ENCODE measurements at regions not wholly inside any gene's neighbourhood (a gene's known extent, or its start where the extent isn't known, plus 50 kb on each side); places are given as distances from the start of the nearest gene placed in this dataset.
A peak's percentile ranks its signal among the peaks of the same experiment; 100 is the strongest.

DNA sequence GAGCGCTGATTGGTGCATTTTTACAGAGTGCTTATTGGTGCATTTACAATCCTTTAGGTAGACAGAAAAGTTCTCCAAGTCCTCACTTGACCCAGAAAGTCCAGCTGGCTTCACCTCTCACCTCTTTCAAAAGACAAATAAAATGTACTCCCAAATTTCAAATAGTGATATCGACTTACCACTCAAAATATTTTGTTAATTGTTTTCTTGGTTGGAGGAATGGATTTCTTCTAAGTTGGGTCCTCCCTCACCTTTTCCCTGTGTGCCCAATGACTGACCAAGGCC is 338.4 kb upstream of the KLF3 start:
- Histone ChIP-seq H3K4me1 (ENCODE audit: insufficient read depth, low read length, poor library complexity, severe bottlenecking) (peaks cover 36% of the 10 kb centered on the region), H3K9me3 (ENCODE audit: low read depth, low read length, poor library complexity, severe bottlenecking) (no peaks in the 10 kb centered on the region), H3K4me3 (ENCODE audit: low read depth, low read length, poor library complexity, severe bottlenecking) (no peak overlapping the region), H3K36me3 (ENCODE audit: insufficient read depth, low read length, poor library complexity, severe bottlenecking) (no peaks in the 10 kb centered on the region), H3K27me3 (replicated peaks; ENCODE audit: insufficient read depth, low read depth, low read length, poor library complexity) (no peaks in the 10 kb centered on the region), H3K27ac (ENCODE audit: low read depth, low read length, poor library complexity, severe bottlenecking) (no peak overlapping the region)
- BruUV-seq (replicated peaks), result no TSS peak
- no peak for DNase-seq (ENCODE audit: low spot score)
- intact Hi-C loops (cut with micrococcal nuclease; ENCODE audit: unreplicated experiment), result no loop called here
- TF ChIP-seq EZH2 (IDR thresholded peaks at IDR 0.05; ENCODE audit: borderline replicate concordance, low read depth, low read length, poor library complexity, severe bottlenecking), result no peak
- TF ChIP-seq, protein P1, sequence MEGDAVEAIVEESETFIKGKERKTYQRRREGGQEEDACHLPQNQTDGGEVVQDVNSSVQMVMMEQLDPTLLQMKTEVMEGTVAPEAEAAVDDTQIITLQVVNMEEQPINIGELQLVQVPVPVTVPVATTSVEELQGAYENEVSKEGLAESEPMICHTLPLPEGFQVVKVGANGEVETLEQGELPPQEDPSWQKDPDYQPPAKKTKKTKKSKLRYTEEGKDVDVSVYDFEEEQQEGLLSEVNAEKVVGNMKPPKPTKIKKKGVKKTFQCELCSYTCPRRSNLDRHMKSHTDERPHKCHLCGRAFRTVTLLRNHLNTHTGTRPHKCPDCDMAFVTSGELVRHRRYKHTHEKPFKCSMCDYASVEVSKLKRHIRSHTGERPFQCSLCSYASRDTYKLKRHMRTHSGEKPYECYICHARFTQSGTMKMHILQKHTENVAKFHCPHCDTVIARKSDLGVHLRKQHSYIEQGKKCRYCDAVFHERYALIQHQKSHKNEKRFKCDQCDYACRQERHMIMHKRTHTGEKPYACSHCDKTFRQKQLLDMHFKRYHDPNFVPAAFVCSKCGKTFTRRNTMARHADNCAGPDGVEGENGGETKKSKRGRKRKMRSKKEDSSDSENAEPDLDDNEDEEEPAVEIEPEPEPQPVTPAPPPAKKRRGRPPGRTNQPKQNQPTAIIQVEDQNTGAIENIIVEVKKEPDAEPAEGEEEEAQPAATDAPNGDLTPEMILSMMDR (conservative IDR thresholded peaks at IDR 0.05; ENCODE audit: low read depth, low read length), result no peak
- ChIA-PET CTCF (no interaction called here), POLR2A (ENCODE audit: low non-redundant PET) (no interaction called here)

DNA sequence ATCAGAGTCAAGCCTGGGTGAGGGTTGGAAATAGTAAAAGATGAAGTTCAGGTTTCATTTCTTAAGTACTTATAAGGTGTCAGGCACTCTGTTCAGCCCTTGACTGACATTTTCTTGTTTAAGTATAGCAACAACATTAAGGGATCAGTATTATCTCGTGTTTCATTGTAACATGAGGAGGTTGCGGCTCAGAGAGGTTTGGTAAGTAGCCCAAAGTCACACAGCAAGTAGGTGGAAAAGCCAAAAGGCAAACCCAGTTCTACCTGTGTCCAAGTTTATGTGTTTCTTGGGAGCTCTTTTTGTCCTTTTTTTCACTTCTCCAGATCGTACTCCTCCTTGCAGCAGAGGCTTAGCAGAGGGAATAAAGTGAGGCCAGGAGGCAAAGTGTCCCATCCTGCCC is 337.5 kb upstream of the KLF3 start:
- H3K27ac ChIP-seq (ENCODE audit: low read depth, low read length, poor library complexity, severe bottlenecking), result no peak overlapping the region
- POLR2A ChIA-PET (ENCODE audit: low non-redundant PET), result no interaction called here
- no peaks in the 10 kb centered on the region for H3K36me3 ChIP-seq (ENCODE audit: insufficient read depth, low read length, poor library complexity, severe bottlenecking)
- DNase-seq (ENCODE audit: low spot score), result no peak
- intact Hi-C loops (cut with micrococcal nuclease; ENCODE audit: unreplicated experiment), result no loop called here
- no peak for TF ChIP-seq EZH2 (IDR thresholded peaks at IDR 0.05; ENCODE audit: borderline replicate concordance, low read depth, low read length, poor library complexity, severe bottlenecking)
- TF ChIP-seq, protein P1 (conservative IDR thresholded peaks at IDR 0.05; ENCODE audit: low read depth, low read length), result no peak
- H3K4me3 ChIP-seq (ENCODE audit: low read depth, low read length, poor library complexity, severe bottlenecking), result no peak overlapping the region
- H3K27me3 ChIP-seq (replicated peaks; ENCODE audit: insufficient read depth, low read depth, low read length, poor library complexity), result no peaks in the 10 kb centered on the region
- no peaks in the 10 kb centered on the region for H3K9me3 ChIP-seq (ENCODE audit: low read depth, low read length, poor library complexity, severe bottlenecking)
- BruUV-seq (replicated peaks), result no TSS peak
- peaks cover 36% of the 10 kb centered on the region for H3K4me1 ChIP-seq (ENCODE audit: insufficient read depth, low read length, poor library complexity, severe bottlenecking)
- CTCF ChIA-PET, result no interaction called here

DNA sequence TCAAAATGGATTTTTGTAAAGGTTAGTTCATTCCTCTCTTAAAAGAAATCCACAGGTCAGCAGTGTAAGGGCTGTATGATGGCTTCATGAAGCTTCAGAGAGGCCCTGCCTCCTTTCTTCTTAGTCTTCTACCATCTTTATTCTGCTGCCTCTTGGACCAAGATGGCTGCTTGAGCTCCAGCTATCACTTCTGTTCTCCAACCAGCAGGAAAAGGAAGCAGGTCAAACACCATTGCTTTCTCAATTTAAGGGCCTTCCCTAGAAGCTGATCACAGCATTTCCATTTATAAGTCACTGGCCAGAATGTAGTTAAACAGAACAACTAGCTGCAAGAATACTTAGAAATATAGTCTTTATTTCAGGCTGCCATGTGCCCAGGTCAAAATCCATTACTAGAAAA is 336.8 kb upstream of the KLF3 start:
- Histone ChIP-seq H3K4me3 (ENCODE audit: low read depth, low read length, poor library complexity, severe bottlenecking) (no peak overlapping the region), H3K36me3 (ENCODE audit: insufficient read depth, low read length, poor library complexity, severe bottlenecking) (no peaks in the 10 kb centered on the region), H3K27ac (ENCODE audit: low read depth, low read length, poor library complexity, severe bottlenecking) (peak overlapping the region; percentile 7), H3K9me3 (ENCODE audit: low read depth, low read length, poor library complexity, severe bottlenecking) (no peaks in the 10 kb centered on the region), H3K27me3 (replicated peaks; ENCODE audit: insufficient read depth, low read depth, low read length, poor library complexity) (no peaks in the 10 kb centered on the region), H3K4me1 (ENCODE audit: insufficient read depth, low read length, poor library complexity, severe bottlenecking) (peaks cover 34% of the 10 kb centered on the region)
- no TSS peak for BruUV-seq (replicated peaks)
- POLR2A ChIA-PET (ENCODE audit: low non-redundant PET), result no interaction called here
- no peak for DNase-seq (ENCODE audit: low spot score)
- intact Hi-C loops (cut with micrococcal nuclease; ENCODE audit: unreplicated experiment), result no loop called here
- CTCF ChIA-PET, result no interaction called here
- TF ChIP-seq EZH2 (IDR thresholded peaks at IDR 0.05; ENCODE audit: borderline replicate concordance, low read depth, low read length, poor library complexity, severe bottlenecking), result no peak
- TF ChIP-seq, protein P1 (conservative IDR thresholded peaks at IDR 0.05; ENCODE audit: low read depth, low read length), result no peak

All from A673 (cell line).